ENCODE measurements at regions not wholly inside any gene's neighbourhood (a gene's known extent, or its start where the extent isn't known, plus 50 kb on each side); places are given as distances from the start of the nearest gene placed in this dataset.

DNA sequence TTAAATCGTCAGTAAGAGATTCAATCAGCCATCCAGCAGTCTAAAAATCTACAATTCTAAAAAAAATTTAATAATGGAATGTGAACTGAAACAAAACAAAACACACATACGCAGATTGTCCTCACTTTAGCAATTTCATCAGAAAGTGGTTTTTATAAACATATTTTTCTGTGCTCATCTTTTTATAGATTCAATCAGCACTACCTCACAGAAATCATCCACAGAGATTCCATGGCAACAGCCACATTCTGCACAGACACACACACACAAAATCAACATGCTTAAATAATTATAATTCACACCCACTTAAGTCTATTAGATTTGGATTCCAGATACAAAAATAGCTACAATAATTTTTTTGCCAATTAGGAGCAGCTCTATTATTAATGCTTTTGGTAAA, 149.0 kb upstream of the KCNIP4 start:
- TF ChIP-seq NFIC (IDR thresholded peaks at IDR 0.05), result no peak
- TF ChIP-seq YY1 (IDR thresholded peaks at IDR 0.05; ENCODE audit: low read depth), result no peak
- no peak for TF ChIP-seq EGR1 (IDR thresholded peaks at IDR 0.05)
- no peak for TF ChIP-seq TCF12 (IDR thresholded peaks at IDR 0.05; ENCODE audit: low read depth)
- no peak for TF ChIP-seq MAX (IDR thresholded peaks at IDR 0.05)
- no peak for TF ChIP-seq EP300 (IDR thresholded peaks at IDR 0.05; ENCODE audit: borderline replicate concordance)
- no peak for TF ChIP-seq ZBTB7A (IDR thresholded peaks at IDR 0.05; ENCODE audit: low read depth)
- no peak for TF ChIP-seq TEAD4 (IDR thresholded peaks at IDR 0.05)
- TF ChIP-seq RAD21 (IDR thresholded peaks at IDR 0.05; ENCODE audit: low read depth), result no peak
- no peak for TF ChIP-seq CEBPB (IDR thresholded peaks at IDR 0.05)

DNA sequence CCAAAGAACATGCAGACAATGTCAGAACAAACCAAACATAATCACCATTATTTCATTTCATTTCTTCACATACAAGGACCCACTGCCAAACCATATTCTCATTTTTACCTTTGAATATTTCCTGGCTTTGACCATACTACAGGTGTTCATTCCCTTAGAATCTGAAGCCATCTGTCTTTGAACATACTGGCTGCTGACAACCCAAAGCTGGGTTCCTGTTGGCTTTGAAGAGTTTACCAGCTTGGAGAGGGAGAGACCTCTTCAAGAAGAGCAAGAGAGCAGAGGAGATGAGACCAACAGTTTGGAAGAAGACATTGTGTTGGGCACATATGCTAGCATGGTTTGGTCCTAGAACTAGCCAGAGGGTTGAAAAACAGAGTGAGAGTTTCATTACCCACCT, 145.6 kb upstream of the KCNIP4 start:
- no peak for TF ChIP-seq EP300 (IDR thresholded peaks at IDR 0.05; ENCODE audit: borderline replicate concordance)

DNA sequence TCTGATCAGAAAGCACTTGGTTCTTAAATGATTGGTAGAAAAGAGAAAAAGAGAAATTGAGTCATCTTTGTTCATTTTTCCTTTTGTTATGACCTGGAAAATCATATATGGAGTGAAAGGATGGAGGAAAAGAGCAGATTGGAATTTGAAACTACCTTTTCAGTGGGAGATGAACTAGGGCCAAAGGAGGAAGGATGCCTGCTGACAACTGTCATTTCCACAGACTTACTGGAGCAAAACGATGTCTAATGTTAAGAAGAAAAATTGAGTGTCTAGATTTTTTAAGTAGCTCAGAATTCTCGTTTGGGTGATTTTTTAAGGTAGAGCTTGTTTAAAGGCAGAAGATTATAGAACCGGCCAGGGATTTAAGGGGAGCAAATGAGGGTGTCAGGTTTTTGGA, 144.6 kb upstream of the KCNIP4 start:
- no peak for TF ChIP-seq TAF1 (IDR thresholded peaks at IDR 0.05; ENCODE audit: low read depth)
- TF ChIP-seq YY1 (IDR thresholded peaks at IDR 0.05; ENCODE audit: low read depth), result no peak
- no peak for TF ChIP-seq REST (IDR thresholded peaks at IDR 0.05; ENCODE audit: low read depth)
- no peak for TF ChIP-seq FOXM1 (IDR thresholded peaks at IDR 0.05; ENCODE audit: borderline replicate concordance, low read depth)
- no peak for TF ChIP-seq CEBPB (IDR thresholded peaks at IDR 0.05)
- no peak for TF ChIP-seq NFIC (IDR thresholded peaks at IDR 0.05)
- TF ChIP-seq TCF12 (IDR thresholded peaks at IDR 0.05; ENCODE audit: low read depth), result no peak
- no peak for TF ChIP-seq ZBTB7A (IDR thresholded peaks at IDR 0.05; ENCODE audit: low read depth)
- TF ChIP-seq MAX (IDR thresholded peaks at IDR 0.05), result no peak
- TF ChIP-seq TEAD4 (IDR thresholded peaks at IDR 0.05), result no peak
- no peak for TF ChIP-seq RAD21 (IDR thresholded peaks at IDR 0.05; ENCODE audit: low read depth)
- TF ChIP-seq CREB1 (IDR thresholded peaks at IDR 0.05; ENCODE audit: low read depth), result no peak
- TF ChIP-seq, protein P1, sequence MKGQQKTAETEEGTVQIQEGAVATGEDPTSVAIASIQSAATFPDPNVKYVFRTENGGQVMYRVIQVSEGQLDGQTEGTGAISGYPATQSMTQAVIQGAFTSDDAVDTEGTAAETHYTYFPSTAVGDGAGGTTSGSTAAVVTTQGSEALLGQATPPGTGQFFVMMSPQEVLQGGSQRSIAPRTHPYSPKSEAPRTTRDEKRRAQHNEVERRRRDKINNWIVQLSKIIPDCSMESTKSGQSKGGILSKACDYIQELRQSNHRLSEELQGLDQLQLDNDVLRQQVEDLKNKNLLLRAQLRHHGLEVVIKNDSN (IDR thresholded peaks at IDR 0.05), result no peak
- TF ChIP-seq EGR1 (IDR thresholded peaks at IDR 0.05), result no peak
- TF ChIP-seq EP300 (IDR thresholded peaks at IDR 0.05; ENCODE audit: borderline replicate concordance), result no peak

DNA sequence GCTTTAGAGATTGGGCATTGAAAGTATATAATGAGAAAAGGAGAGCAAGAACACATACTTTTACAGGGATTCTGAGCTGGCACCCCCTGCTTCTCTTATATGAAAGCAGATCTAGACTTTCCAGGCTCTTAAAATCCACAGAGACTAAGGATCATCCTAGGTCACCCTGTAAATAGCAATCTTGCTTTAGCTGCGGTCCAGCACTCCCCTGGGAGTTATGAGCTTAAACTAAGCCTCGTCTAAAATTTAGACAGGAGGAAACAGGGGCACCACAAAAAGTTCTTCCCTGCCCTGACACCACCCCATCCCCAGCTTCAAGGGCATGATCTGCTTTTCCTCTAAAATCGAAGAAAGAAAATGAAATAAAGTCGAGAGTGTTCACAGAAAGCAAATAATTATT, 143.3 kb upstream of the KCNIP4 start:
- TF ChIP-seq TAF1 (IDR thresholded peaks at IDR 0.05; ENCODE audit: low read depth) (no peak), NFIC (IDR thresholded peaks at IDR 0.05) (no peak), CREB1 (IDR thresholded peaks at IDR 0.05; ENCODE audit: low read depth) (no peak), EP300 (IDR thresholded peaks at IDR 0.05; ENCODE audit: borderline replicate concordance) (no peak), MAX (IDR thresholded peaks at IDR 0.05) (no peak), CEBPB (IDR thresholded peaks at IDR 0.05) (no peak), YY1 (IDR thresholded peaks at IDR 0.05; ENCODE audit: low read depth) (no peak), ZBTB7A (IDR thresholded peaks at IDR 0.05; ENCODE audit: low read depth) (no peak), EGR1 (IDR thresholded peaks at IDR 0.05) (no peak), TEAD4 (IDR thresholded peaks at IDR 0.05) (no peak), FOXM1 (IDR thresholded peaks at IDR 0.05; ENCODE audit: borderline replicate concordance, low read depth) (no peak), RAD21 (IDR thresholded peaks at IDR 0.05; ENCODE audit: low read depth) (no peak), TCF12 (IDR thresholded peaks at IDR 0.05; ENCODE audit: low read depth) (no peak), REST (IDR thresholded peaks at IDR 0.05; ENCODE audit: low read depth) (no peak)
- TF ChIP-seq, protein P1 (IDR thresholded peaks at IDR 0.05), result no peak

DNA sequence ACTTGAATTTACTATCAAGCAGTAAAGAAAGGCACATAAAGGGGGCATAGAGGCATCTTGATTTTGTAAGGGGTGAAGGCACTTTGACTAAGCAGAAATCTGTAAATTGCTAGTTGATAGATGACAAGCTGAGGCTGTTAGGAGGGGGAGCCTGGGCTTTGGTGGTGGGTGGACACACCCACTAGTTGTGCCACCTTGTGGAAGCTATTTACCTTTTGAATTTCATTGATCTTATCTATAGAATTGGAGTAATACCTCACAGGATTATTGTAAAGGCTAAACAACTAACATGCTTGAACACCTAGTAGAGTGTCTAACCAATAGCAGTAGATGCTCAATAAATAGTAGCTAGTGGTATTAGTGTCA, 142.8 kb upstream of the KCNIP4 start:
- TF ChIP-seq TEAD4 (IDR thresholded peaks at IDR 0.05) (no peak), EP300 (IDR thresholded peaks at IDR 0.05; ENCODE audit: borderline replicate concordance) (no peak), RAD21 (IDR thresholded peaks at IDR 0.05; ENCODE audit: low read depth) (no peak), YY1 (IDR thresholded peaks at IDR 0.05; ENCODE audit: low read depth) (no peak), TCF12 (IDR thresholded peaks at IDR 0.05; ENCODE audit: low read depth) (no peak), ZBTB7A (IDR thresholded peaks at IDR 0.05; ENCODE audit: low read depth) (no peak), NFIC (IDR thresholded peaks at IDR 0.05) (no peak), CEBPB (IDR thresholded peaks at IDR 0.05) (no peak), TAF1 (IDR thresholded peaks at IDR 0.05; ENCODE audit: low read depth) (no peak), CREB1 (IDR thresholded peaks at IDR 0.05; ENCODE audit: low read depth) (no peak), FOXM1 (IDR thresholded peaks at IDR 0.05; ENCODE audit: borderline replicate concordance, low read depth) (no peak), MAX (IDR thresholded peaks at IDR 0.05) (no peak), EGR1 (IDR thresholded peaks at IDR 0.05) (no peak), REST (IDR thresholded peaks at IDR 0.05; ENCODE audit: low read depth) (no peak)
- TF ChIP-seq, protein P1 (IDR thresholded peaks at IDR 0.05), result no peak

Data from Ishikawa (cell line).